ENCODE measurements at regions not wholly inside any gene's neighbourhood (a gene's known extent, or its start where the extent isn't known, plus 50 kb on each side); places are given as distances from the start of the nearest gene placed in this dataset.

DNA sequence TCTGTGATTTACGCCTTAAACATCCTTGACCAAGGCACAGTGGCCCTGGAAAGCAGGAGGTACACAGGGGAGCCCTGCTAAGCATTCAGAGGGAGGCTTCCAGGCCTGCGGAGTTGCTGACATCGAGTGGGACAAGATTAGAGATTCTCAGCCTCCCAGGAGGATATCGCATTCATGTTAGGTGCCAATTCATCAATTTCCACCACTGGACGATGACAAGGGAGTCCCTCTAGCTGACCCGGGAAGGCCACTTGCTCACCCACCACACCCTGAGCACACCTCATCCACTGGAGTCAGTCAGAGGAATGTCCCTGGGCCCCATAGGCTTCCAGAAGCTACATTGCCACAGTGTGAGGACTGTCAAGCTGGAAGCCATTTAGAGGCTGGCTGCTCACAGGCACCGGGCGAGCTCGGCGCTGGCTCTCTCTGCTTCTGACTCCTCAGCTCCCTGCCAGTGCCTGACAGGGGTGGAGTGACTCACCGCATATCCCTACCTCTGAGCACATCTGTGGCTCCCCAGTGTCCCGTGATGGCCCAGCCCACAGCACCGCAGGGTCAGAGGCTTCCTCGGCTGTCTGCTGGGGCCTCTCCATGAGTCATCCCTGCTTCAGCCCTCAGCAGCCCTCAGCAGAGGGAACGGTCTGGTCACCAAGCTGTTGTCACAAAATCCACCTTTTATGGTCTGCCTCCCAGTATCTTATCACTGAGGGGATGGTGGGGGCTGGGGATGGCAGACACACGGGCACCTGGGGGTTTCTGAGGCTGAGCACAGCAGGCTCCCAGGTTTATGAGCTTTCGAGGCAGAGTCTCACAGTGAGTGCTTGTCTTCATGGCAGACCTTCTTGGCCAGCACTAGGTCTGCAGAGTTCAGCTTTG, 117.5 kb downstream of the ZNF608 start (continued):
- TF ChIP-seq CEBPB (IDR thresholded peaks at IDR 0.05; ENCODE audit: low read depth) (no peak; the same call in 1 of the 2 replicates), CBX3 (IDR thresholded peaks at IDR 0.05; ENCODE audit: low read depth) (peak; percentile 95), SRF (IDR thresholded peaks at IDR 0.05; ENCODE audit: low read depth) (0 out of 2 replicates have a peak, but pooled peaks have one; percentile 14), FOSL1 (IDR thresholded peaks at IDR 0.05; ENCODE audit: low read depth) (peak; percentile 91)
- TF ChIP-seq, protein P1, sequence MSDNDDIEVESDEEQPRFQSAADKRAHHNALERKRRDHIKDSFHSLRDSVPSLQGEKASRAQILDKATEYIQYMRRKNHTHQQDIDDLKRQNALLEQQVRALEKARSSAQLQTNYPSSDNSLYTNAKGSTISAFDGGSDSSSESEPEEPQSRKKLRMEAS (IDR thresholded peaks at IDR 0.05) = peak; percentile 68

DNA sequence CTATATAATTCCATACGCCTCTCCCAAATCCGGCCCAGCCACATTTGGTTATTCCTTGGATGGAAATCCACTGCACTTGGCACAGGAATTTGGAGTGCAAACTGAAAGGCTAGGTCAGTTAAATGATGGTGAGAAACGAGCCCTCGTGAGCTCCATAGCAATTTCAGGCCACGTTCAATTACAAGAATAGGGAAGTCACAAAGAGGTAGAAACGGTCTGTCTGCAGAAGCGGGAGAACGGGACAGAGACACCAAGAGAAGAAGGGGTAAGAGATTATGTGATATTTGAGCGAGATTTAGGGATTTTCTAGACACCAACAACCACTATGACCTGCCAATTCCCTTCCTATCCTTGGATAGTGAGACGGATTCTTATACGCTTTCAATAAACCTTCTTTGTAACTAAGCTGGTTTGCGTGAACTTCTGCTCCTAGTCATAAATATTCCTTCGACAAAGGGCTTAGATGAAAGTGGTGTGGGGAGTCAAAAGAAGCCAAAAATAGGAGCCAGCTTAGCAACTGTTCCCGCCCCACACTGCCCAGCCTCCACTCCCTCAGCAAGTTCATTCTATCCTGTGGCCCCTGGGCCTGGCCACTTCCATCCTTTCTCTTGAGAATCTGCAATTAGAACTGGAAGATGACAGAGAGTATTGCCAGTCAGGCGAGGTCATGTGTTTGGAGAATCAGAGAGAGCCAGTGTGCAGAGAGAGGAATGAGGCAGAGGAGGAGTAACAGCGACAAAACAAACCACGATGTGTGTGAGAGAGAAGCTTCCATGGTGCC, 118.4 kb downstream of the ZNF608 start:
- Histone ChIP-seq H3K9ac (ENCODE audit: low read length) (no peak overlapping the region), H3K4me2 (ENCODE audit: low read length) (peak overlapping the region; percentile 85), H3K4me3 (replicated peaks in 1 of 2; ENCODE audit: low read depth in 1 of 2, low read length in 2 of 2) (0 out of 4 replicates have a peak overlapping the region, but pooled peaks of 1 of the 2 experiments have one; percentile 44), H4K20me1 (ENCODE audit: insufficient read depth) (no peaks in the 10 kb centered on the region), H3K9me2 (ENCODE audit: insufficient read depth) (no peaks in the 10 kb centered on the region), H3K79me2 (ENCODE audit: insufficient read depth, low read length) (no peaks in the 10 kb centered on the region), H3K27ac (ENCODE audit: low read depth, low read length) (peak overlapping the region; percentile 51; the same call in 1 of the 2 replicates), H2AFZ (ENCODE audit: low read depth, low read length, poor library complexity, severe bottlenecking) (peak overlapping the region; percentile 56), H3K9me3 (ENCODE audit: control insufficient read depth in 1 of 2, insufficient read depth in 1 of 2, low read depth in 1 of 2, low read length in 2 of 2) (no peaks in the 10 kb centered on the region), H3K36me3 (ENCODE audit: control insufficient read depth in 1 of 2, insufficient read depth in 2 of 2, low read length in 2 of 2) (no peaks in the 10 kb centered on the region), H3K27me3 (ENCODE audit: insufficient read depth, low read length) (no peaks in the 10 kb centered on the region), H3K4me1 (ENCODE audit: control insufficient read depth in 1 of 2, insufficient read depth in 2 of 2, low read length in 2 of 2) (peaks cover 26 to 37% of the 10 kb centered on the region in 2 experiments)
- TF ChIP-seq POLR2AphosphoS5 (IDR thresholded peaks at IDR 0.05; ENCODE audit: low read depth, low read length) = no peak
- TF ChIP-seq EGR1 (IDR thresholded peaks at IDR 0.05; ENCODE audit: low read depth) = no peak
- TF ChIP-seq EZH2 (IDR thresholded peaks at IDR 0.05) = no peak
- no peak for TF ChIP-seq CEBPB (IDR thresholded peaks at IDR 0.05; ENCODE audit: low read depth)
- TF ChIP-seq EZH2phosphoT487 (IDR thresholded peaks at IDR 0.05; ENCODE audit: borderline replicate concordance) = no peak
- no peak for TF ChIP-seq SP1 (IDR thresholded peaks at IDR 0.05; ENCODE audit: low read depth)
- TF ChIP-seq POLR2A (IDR thresholded peaks at IDR 0.05; ENCODE audit: borderline replicate concordance, extremely low read depth, insufficient read depth, insufficient read length) = no peak
- TF ChIP-seq, protein P2, sequence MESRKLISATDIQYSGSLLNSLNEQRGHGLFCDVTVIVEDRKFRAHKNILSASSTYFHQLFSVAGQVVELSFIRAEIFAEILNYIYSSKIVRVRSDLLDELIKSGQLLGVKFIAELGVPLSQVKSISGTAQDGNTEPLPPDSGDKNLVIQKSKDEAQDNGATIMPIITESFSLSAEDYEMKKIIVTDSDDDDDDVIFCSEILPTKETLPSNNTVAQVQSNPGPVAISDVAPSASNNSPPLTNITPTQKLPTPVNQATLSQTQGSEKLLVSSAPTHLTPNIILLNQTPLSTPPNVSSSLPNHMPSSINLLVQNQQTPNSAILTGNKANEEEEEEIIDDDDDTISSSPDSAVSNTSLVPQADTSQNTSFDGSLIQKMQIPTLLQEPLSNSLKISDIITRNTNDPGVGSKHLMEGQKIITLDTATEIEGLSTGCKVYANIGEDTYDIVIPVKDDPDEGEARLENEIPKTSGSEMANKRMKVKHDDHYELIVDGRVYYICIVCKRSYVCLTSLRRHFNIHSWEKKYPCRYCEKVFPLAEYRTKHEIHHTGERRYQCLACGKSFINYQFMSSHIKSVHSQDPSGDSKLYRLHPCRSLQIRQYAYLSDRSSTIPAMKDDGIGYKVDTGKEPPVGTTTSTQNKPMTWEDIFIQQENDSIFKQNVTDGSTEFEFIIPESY (IDR thresholded peaks at IDR 0.05; ENCODE audit: extremely low read depth, insufficient replicate concordance, low read length) = no peak
- TF ChIP-seq ZFX (IDR thresholded peaks at IDR 0.05) = no peak
- no peak for TF ChIP-seq JUND (IDR thresholded peaks at IDR 0.05)
- TF ChIP-seq, protein P1 (IDR thresholded peaks at IDR 0.05) = no peak
- TF ChIP-seq CBX3 (IDR thresholded peaks at IDR 0.05; ENCODE audit: low read depth) = no peak
- TF ChIP-seq ZNF274 (IDR thresholded peaks at IDR 0.05; ENCODE audit: low read depth, low read length) = no peak
- TF ChIP-seq, protein P3, sequence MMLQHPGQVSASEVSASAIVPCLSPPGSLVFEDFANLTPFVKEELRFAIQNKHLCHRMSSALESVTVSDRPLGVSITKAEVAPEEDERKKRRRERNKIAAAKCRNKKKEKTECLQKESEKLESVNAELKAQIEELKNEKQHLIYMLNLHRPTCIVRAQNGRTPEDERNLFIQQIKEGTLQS (IDR thresholded peaks at IDR 0.05) = no peak
- TF ChIP-seq RAD21 (IDR thresholded peaks at IDR 0.05; ENCODE audit: low read depth) = no peak
- TF ChIP-seq TCF7L2 (IDR thresholded peaks at IDR 0.05; ENCODE audit: borderline replicate concordance, extremely low read depth, insufficient read depth, insufficient read length) = no peak
- intact Hi-C loops (cut with micrococcal nuclease) = no loop called here
- CTCF ChIA-PET = no interaction called here
- DNase-seq (ENCODE audit: low read depth, low spot score) (no peak), ATAC-seq (peak; percentile 1; the same call in 1 of the 2 replicates)
- POLR2A ChIA-PET = interaction anchor here (2.3 kb wide), 1 partner anchor 120 kb away, joined by 6 read pairs; no protein-coding TSS in a partner anchor
- RAD21 ChIA-PET (ENCODE audit: low non-redundant PET in 1 of 2, low total read pairs in 2 of 2, uncharacterized antibody in 2 of 2, unreplicated experiment in 2 of 2) = no interaction called here
- BruUV-seq (replicated peaks) = no TSS peak

Measured in HCT116 (cell line).